ENCODE measurements at regions not wholly inside any gene's neighbourhood (a gene's known extent, or its start where the extent isn't known, plus 50 kb on each side); places are given as distances from the start of the nearest gene placed in this dataset.

DNA sequence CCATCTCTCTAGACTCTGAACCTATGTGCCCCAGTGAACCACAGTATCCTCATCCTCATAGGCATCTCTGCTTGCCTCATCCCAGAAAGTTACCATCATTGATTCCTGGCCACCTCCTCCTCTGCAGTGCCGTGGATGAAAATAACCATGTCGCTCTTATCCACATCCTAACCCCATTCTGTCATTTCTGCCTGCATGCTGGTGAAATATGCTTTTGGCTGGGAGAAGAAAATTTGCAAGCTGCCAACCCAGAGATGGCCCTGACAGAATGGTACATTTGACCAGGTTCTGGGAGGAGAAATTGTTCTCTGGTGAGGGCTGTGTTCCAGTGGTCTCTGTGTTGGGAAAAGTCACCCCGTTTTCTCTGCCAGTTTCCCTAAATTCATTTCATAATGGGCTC is 149.7 kb downstream of the NMUR2 start:
- intact Hi-C loops (cut with DNase I): no loop called here
- H3K36me3 ChIP-seq: no peaks in the 10 kb centered on the region
- no peak overlapping the region for H3K4me3 ChIP-seq
- 50 to 69% methylated on average over 3 of the region's 3 CpGs for WGBS, 2 donors
- H3K27ac ChIP-seq: no peak overlapping the region
- DNase-seq: no peak
- TF ChIP-seq, protein P1, sequence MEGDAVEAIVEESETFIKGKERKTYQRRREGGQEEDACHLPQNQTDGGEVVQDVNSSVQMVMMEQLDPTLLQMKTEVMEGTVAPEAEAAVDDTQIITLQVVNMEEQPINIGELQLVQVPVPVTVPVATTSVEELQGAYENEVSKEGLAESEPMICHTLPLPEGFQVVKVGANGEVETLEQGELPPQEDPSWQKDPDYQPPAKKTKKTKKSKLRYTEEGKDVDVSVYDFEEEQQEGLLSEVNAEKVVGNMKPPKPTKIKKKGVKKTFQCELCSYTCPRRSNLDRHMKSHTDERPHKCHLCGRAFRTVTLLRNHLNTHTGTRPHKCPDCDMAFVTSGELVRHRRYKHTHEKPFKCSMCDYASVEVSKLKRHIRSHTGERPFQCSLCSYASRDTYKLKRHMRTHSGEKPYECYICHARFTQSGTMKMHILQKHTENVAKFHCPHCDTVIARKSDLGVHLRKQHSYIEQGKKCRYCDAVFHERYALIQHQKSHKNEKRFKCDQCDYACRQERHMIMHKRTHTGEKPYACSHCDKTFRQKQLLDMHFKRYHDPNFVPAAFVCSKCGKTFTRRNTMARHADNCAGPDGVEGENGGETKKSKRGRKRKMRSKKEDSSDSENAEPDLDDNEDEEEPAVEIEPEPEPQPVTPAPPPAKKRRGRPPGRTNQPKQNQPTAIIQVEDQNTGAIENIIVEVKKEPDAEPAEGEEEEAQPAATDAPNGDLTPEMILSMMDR (IDR thresholded peaks at IDR 0.05): no peak
- no peak for TF ChIP-seq POLR2A (IDR thresholded peaks at IDR 0.05)
- no peaks in the 10 kb centered on the region for H3K27me3 ChIP-seq
- H3K4me1 ChIP-seq: no peaks in the 10 kb centered on the region
- no peaks in the 10 kb centered on the region for H3K9me3 ChIP-seq

DNA sequence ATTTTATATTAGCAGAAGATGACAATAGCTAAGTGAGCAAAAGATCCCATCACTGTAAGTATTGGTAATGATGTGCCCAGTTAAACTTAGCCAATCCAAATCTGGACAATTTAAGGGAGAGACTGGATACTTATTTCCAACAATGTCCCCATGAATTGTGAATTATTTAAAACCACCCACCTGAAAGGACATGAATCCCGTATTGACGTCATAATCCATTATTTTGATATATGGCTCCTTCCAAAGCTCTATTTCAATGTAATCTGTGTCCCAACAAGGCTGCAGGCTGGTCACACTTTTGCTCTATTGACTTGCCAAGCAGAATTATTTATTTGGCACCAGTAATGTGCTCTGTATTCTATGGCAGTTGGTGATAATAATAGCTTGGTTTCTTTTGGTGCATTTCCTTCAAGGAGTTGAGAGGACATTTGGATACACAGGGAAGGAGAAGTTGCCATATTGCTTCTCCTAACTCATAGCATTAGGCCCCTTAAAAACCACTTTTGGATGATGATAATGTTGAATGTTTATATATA is 157.2 kb downstream of the NMUR2 start:
- WGBS, 2 donors: 77 to 93% methylated on average over 2 of the region's 2 CpGs
- TF ChIP-seq, protein P1 (IDR thresholded peaks at IDR 0.05): no peak
- TF ChIP-seq POLR2A (IDR thresholded peaks at IDR 0.05): no peak
- H3K9me3 ChIP-seq: no peaks in the 10 kb centered on the region
- no peaks in the 10 kb centered on the region for H3K4me1 ChIP-seq
- H3K27ac ChIP-seq: no peak overlapping the region
- DNase-seq: no peak
- intact Hi-C loops (cut with DNase I): no loop called here
- no peaks in the 10 kb centered on the region for H3K36me3 ChIP-seq
- no peaks in the 10 kb centered on the region for H3K27me3 ChIP-seq
- no peak overlapping the region for H3K4me3 ChIP-seq

DNA sequence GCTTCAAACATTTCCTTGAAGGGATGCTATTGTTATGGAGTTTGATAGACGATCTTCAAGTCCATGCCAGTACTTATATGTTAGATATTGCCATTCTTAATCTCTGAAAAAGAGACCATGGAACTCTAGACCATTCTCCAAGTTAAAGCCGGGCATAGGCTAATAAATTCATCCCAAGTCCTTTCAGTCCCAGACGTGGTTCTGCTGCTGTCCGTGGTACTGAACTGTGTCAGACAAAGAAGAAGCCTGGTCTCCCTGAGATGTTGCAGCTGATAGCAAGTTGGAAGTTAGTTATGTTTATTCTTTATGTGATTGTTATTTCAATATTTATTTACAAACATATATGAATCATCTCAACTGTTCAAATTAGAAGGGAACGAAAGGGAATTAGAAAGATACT is 158.7 kb downstream of the NMUR2 start:
- H3K27ac ChIP-seq: no peak overlapping the region
- H3K36me3 ChIP-seq: no peaks in the 10 kb centered on the region
- no peak overlapping the region for H3K4me3 ChIP-seq
- no peaks in the 10 kb centered on the region for H3K9me3 ChIP-seq
- no peak for DNase-seq
- intact Hi-C loops (cut with DNase I): no loop called here
- TF ChIP-seq, protein P1 (IDR thresholded peaks at IDR 0.05): no peak
- TF ChIP-seq POLR2A (IDR thresholded peaks at IDR 0.05): no peak
- WGBS, 2 donors: 25 to 28% methylated on average over 5 of the region's 5 CpGs
- no peaks in the 10 kb centered on the region for H3K27me3 ChIP-seq
- H3K4me1 ChIP-seq: no peaks in the 10 kb centered on the region

DNA sequence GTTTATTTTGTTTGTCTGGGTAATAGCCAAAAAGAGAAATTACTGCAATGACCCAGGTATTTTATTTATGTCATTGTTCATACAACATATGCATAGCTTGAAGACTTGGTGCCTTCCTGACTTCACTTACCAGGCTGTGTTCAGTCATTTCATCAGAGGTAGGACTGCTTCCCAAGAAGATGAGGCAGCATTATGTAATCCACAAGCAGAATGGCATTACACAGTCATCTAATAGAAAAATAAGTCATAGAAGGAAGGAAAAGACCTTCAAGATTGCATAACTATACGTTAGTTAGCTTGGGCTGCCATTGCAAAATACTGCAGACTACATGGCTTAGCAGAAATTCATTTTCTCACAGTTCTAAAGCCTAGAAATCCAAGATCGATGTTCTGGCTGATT is 167.5 kb downstream of the NMUR2 start:
- no peak for DNase-seq
- no peak overlapping the region for H3K4me3 ChIP-seq
- H3K9me3 ChIP-seq: no peaks in the 10 kb centered on the region
- no peaks in the 10 kb centered on the region for H3K27me3 ChIP-seq
- H3K4me1 ChIP-seq: no peaks in the 10 kb centered on the region
- TF ChIP-seq, protein P1 (IDR thresholded peaks at IDR 0.05): no peak
- TF ChIP-seq POLR2A (IDR thresholded peaks at IDR 0.05): no peak
- H3K36me3 ChIP-seq: no peaks in the 10 kb centered on the region
- 43 to 47% methylated on average over 2 of the region's 2 CpGs for WGBS, 2 donors
- H3K27ac ChIP-seq: no peak overlapping the region
- intact Hi-C loops (cut with DNase I): no loop called here

DNA sequence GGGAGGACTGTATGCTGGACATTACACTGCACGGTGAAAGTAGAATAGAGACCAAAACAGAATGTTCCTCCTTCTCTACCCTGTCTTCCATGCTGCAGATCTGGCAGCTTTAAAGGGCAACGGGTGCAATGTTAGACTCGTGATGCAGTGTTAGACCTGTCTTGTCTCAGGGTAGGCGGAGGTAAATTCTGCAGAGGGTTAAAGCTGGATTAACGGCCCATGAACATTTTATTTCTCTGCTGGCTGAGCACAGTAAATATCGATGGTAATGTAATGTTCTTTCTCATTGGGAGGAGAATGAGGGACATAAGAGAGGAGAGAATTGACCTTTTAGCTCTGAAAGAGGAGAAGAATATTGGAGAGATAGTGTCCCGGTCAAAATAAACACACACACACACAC is 178.9 kb downstream of the NMUR2 start:
- no peak overlapping the region for H3K27ac ChIP-seq
- H3K36me3 ChIP-seq: no peaks in the 10 kb centered on the region
- no peaks in the 10 kb centered on the region for H3K4me1 ChIP-seq
- H3K27me3 ChIP-seq: no peaks in the 10 kb centered on the region
- DNase-seq: no peak
- H3K9me3 ChIP-seq: no peaks in the 10 kb centered on the region
- intact Hi-C loops (cut with DNase I): no loop called here
- no peak for TF ChIP-seq POLR2A (IDR thresholded peaks at IDR 0.05)
- TF ChIP-seq, protein P1 (IDR thresholded peaks at IDR 0.05): no peak
- H3K4me3 ChIP-seq: no peak overlapping the region
- 66 to 81% methylated on average over 6 to 7 of the region's 7 CpGs for WGBS, 2 donors

Measured in esophagus squamous epithelium (tissue), 5 donors.